22Rv1 (cell line): ENCODE measurements at regions not wholly inside any gene's neighbourhood (a gene's known extent, or its start where the extent isn't known, plus 50 kb on each side); places are given as distances from the start of the nearest gene placed in this dataset.

Experiments
- H3K27ac ChIP-seq: fragments of 450-650 bp; 2 replicates; pipeline ENCODE4 v1.5.1; 2017
- ZFX ChIP-seq: fragments of 450-650 bp; IDR thresholded peaks from 2 replicates; pipeline ENCODE4 v1.6.1; 2017; ENCODE audit warnings: antibody characterized with exemption, borderline replicate concordance
- TF ChIP-seq, protein P1 (sequence below): fragments of 450-650 bp; IDR thresholded peaks from 2 replicates; pipeline ENCODE4 v1.5.1; 2017; ENCODE audit warnings: mild to moderate bottlenecking

DNA sequence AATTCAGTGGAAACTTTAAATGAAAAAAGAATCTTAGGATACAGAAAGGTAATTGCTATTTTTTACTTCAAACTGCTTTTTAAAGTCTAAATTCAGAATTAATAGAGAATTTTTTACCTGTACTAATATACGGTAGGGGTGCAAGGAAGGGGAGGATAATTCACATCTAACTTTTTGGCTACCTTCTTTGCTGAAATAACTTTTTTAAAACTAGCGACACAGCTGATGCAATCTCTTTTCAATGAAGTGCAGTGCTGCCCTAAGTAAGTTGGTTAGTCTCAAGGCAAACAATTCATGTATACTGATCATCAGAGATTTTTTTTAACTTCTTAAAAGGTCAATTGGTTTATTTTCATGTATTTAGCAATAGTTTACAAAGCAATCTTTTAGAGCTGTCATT lies 119.8 kb downstream of the NEDD1 start:
- H3K27ac ChIP-seq, result no peak overlapping the region
- no peak for TF ChIP-seq ZFX
- TF ChIP-seq, protein P1, sequence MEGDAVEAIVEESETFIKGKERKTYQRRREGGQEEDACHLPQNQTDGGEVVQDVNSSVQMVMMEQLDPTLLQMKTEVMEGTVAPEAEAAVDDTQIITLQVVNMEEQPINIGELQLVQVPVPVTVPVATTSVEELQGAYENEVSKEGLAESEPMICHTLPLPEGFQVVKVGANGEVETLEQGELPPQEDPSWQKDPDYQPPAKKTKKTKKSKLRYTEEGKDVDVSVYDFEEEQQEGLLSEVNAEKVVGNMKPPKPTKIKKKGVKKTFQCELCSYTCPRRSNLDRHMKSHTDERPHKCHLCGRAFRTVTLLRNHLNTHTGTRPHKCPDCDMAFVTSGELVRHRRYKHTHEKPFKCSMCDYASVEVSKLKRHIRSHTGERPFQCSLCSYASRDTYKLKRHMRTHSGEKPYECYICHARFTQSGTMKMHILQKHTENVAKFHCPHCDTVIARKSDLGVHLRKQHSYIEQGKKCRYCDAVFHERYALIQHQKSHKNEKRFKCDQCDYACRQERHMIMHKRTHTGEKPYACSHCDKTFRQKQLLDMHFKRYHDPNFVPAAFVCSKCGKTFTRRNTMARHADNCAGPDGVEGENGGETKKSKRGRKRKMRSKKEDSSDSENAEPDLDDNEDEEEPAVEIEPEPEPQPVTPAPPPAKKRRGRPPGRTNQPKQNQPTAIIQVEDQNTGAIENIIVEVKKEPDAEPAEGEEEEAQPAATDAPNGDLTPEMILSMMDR, result no peak

DNA sequence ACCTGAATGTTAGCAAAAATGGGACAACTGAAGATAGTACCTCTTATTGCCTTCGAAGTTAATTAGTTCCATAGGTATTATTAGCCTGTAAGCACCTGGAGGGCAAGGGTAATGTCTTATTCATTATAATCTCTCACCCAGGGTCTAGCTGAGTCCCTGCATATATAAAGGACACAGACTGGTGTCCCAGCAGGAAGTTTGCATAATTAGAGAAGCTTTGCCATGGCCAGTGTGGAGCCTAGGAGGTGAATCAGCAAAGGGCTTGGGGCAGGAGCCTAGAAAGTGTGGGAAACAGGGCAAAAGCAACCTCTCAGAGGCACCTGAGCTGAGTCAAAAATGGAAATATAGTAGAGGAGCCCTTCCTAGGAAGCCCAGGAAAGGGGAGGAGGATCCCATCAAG lies 120.4 kb downstream of the NEDD1 start:
- no peak overlapping the region for H3K27ac ChIP-seq
- TF ChIP-seq, protein P1, result no peak
- TF ChIP-seq ZFX, result no peak

DNA sequence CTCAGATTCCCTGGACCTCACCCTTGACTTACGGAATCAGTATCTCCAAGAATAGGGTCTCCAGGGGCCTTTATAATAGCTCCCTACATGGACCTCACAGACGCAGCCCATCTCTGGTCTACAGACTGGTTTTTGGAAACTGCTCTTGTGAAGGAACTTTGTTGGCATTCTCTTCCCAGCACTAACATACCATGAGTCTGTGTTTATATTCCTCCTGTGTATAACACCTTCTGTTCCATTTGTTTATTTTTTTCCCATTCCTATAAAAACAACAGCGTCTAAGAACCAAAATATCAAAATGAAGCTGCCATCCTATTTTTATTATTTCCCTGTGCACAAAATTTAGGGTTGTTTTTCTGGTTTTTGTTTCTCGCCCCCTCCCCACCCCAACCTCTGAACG lies 131.1 kb downstream of the NEDD1 start:
- no peak for TF ChIP-seq ZFX
- TF ChIP-seq, protein P1, result no peak
- no peak overlapping the region for H3K27ac ChIP-seq

DNA sequence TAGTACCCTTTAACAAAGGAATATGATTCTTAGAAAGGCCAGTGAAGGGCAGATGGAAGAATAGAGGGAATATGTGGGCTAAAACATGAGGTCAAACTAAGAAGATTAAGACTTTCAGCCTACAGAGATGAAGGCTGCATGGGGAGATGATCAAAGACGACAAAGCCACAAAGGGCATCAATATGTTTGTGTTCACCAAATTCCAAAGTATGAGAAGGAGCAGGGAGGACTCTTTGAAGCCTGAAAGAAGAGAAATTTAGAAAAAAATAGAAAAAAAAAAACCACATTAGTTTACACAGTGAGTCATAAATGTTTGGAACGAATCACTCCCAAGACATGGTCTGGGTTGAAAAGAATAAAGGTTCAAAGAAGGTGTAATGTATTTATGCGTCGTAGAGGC lies 131.8 kb downstream of the NEDD1 start:
- H3K27ac ChIP-seq, result no peak overlapping the region
- TF ChIP-seq ZFX, result no peak
- TF ChIP-seq, protein P1, result no peak

DNA sequence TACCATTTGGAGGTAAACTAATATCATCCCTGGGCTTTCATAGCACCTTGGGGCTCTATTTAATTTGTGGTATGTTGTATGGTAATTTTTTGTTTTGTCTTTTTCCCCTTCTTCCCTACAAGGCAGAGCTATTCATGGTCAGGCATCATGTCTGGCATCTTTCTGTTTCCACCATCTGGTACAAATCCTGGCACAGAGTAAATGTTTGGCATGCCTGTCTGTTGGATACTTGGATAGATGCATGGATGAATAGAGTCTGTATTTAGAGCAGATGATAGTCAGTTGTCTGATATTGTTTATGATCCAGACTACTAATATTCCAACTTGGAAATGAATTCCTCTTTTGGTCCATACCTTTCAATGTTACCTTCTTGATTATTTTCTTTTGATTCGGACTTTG lies 139.8 kb downstream of the NEDD1 start:
- no peak overlapping the region for H3K27ac ChIP-seq
- TF ChIP-seq ZFX, result no peak
- TF ChIP-seq, protein P1, result no peak

DNA sequence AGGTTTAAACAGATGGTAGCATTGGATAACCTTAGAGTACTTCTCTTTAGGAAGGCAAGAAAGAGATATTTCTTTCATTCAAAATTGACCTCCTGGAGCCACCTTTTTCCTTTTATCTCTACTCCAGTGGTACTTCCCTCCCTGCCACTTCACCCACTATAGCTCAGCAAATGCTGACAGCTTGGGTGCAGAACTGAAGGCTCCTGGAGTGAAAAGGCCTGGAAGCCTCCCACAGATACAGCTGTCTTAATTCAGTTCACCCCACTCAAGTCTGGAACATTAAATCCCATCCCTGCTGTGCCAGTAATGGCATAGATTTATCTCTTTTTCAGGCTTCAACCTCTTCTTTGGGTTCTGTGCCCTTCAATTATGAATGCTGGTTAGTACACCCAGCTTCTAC lies 140.3 kb downstream of the NEDD1 start:
- H3K27ac ChIP-seq, result no peak overlapping the region
- no peak for TF ChIP-seq ZFX
- TF ChIP-seq, protein P1, result no peak

DNA sequence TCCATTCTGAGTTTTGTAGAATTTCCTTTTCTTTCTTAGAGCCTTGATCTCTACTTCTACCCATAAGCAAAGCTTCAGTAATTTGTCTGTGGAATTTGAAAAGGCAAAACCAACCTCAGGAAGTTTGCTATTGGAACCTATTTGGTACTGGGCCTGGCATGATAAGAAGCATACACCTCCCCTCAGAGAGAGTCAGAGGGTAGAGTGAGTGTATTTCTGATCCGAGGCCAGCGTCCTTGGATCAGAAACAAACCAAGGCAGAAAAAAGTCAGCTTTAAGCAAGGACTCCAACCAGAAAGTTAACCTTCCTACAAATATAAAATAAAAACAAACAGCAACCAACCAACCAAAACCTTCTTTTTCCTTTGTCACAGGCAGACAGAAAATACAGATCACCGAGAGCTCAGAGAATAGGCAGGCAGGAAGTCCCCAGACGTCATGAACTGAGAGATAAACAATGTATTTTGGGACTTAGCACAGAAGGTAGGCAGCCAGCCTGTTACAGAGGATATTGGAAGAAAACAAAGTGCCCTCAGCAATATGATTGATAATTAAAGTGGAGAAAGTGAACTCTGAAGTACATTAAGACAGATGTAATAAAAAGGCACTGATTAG lies 141.5 kb downstream of the NEDD1 start:
- no peak for TF ChIP-seq ZFX
- H3K27ac ChIP-seq, result no peak overlapping the region

DNA sequence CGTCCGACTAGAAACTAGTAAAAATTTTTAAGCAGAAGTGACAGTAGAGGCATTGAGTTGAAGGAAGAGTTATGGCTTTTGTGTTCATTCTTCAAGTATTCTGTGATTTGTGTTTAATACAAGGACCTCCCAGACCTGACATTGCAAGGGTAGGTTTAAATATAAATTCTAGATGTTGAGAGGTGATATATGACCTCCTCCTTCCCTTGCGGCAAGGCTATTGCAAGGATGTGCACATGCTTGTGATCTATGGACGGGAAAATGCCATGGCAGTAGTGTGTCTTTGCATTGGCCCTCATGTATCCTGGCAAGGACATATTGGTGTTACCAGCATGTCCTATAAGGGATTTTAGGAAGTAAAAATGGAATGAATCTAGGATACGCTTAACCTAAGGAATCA lies 143.5 kb downstream of the NEDD1 start:
- TF ChIP-seq ZFX, result no peak
- TF ChIP-seq, protein P1, result no peak
- no peak overlapping the region for H3K27ac ChIP-seq
